IMR-90 (cell line): ENCODE measurements at regions not wholly inside any gene's neighbourhood (a gene's known extent, or its start where the extent isn't known, plus 50 kb on each side); places are given as distances from the start of the nearest gene placed in this dataset.

ENCODE experiments used
- ATAC-seq: fragments of 200-7000 bp; cut with Tn5 transposase; 2 replicates; pipeline ENCODE4 v1.9.1; 2020; ENCODE audit warnings: low read depth, mild to moderate bottlenecking, moderate library complexity
- BruUV-seq: library from RNA; stranded (reverse); fragments of 400-500 nt; replicated peaks from 2 replicates; lab custom pipeline; 2021; lab: Mats Ljungman, UMichigan
- CTCF ChIA-PET: fragments of 300-600 bp; formaldehyde crosslinking; extraction: SDS; loops from one replicate; lab custom pipeline; 2021; ENCODE audit warnings: antibody characterized with exemption; lab: Yijun Ruan, JAX
- POLR2A ChIA-PET: fragments of 300-600 bp; sonication (Branson Sonifier 250); formaldehyde crosslinking; loops from one replicate; lab custom pipeline; 2022; ENCODE audit warnings: antibody characterized with exemption; ENCODE audit not compliant: unreplicated experiment; lab: Charles Lee
- DNase-seq: peaks from one replicate; pipeline ENCODE4 v3.0.0; 2013
- H2AFZ ChIP-seq: replicated peaks from 2 replicates; pipeline ENCODE3; 2013; ENCODE audit warnings: low read length, mild to moderate bottlenecking; ENCODE audit not compliant: poor library complexity
- H2AK5ac ChIP-seq: 2 replicates; pipeline ENCODE4 v1.6.1; 2013; ENCODE audit warnings: low read depth, low read length, inconsistent platforms
- H2AK9ac ChIP-seq: replicated peaks from 2 replicates; pipeline ENCODE3; 2013; ENCODE audit warnings: mild to moderate bottlenecking, low read depth, low read length, moderate library complexity; ENCODE audit not compliant: poor library complexity
- H2BK120ac ChIP-seq: 2 replicates; pipeline ENCODE4 v1.6.1; 2013; ENCODE audit warnings: low read depth, low read length, inconsistent platforms
- H2BK15ac ChIP-seq: 3 replicates; pipeline ENCODE4 v1.6.1; 2013; ENCODE audit warnings: low read depth, low read length, inconsistent platforms
- H2BK20ac ChIP-seq: 2 replicates; pipeline ENCODE4 v1.6.1; 2013; ENCODE audit warnings: low read depth, mild to moderate bottlenecking, inconsistent platforms, low read length, moderate library complexity
- H2BK5ac ChIP-seq: 2 replicates; pipeline ENCODE4 v1.6.1; 2013; ENCODE audit warnings: mild to moderate bottlenecking, low read depth, low read length, inconsistent platforms; ENCODE audit not compliant: poor library complexity, severe bottlenecking
- H3K14ac ChIP-seq: replicated peaks from 2 replicates; pipeline ENCODE4 v1.6.1; 2013; ENCODE audit warnings: low read depth, low read length, inconsistent platforms
- H3K18ac ChIP-seq: 2 replicates; pipeline ENCODE4 v1.6.1; 2013; ENCODE audit warnings: low read depth, low read length, control low read depth
- H3K23ac ChIP-seq: 2 replicates; pipeline ENCODE4 v1.6.1; 2013; ENCODE audit warnings: low read depth, low read length, inconsistent platforms
- H3K27ac ChIP-seq: 2 replicates; pipeline ENCODE4 v1.5.1; 2013; ENCODE audit warnings: mild to moderate bottlenecking, control low read depth, low read length; ENCODE audit not compliant: insufficient read depth
- H3K27me3 ChIP-seq: 2 replicates; pipeline ENCODE4 v1.6.1; 2013; ENCODE audit warnings: low read length; ENCODE audit not compliant: control insufficient read depth, insufficient read depth
- H3K36me3 ChIP-seq: 2 replicates; pipeline ENCODE4 v1.6.1; 2013; ENCODE audit warnings: low read length, mixed read lengths; ENCODE audit not compliant: control insufficient read depth, insufficient read depth
- H3K4ac ChIP-seq: 2 replicates; pipeline ENCODE4 v1.6.1; 2013; ENCODE audit warnings: low read depth, low read length, inconsistent platforms
- H3K4me1 ChIP-seq: 2 replicates; pipeline ENCODE4 v1.6.1; 2013; ENCODE audit warnings: low read length, mixed read lengths; ENCODE audit not compliant: control insufficient read depth, insufficient read depth
- H3K4me2 ChIP-seq: 2 replicates; pipeline ENCODE4 v1.6.1; 2013; ENCODE audit warnings: low read depth, mild to moderate bottlenecking, control low read depth, low read length, moderate library complexity
- H3K4me3 ChIP-seq: 2 replicates; pipeline ENCODE4 v1.5.1; 2013; ENCODE audit warnings: low read depth, mild to moderate bottlenecking, control low read depth, low read length, moderate library complexity; ENCODE audit not compliant: insufficient read depth
- H3K56ac ChIP-seq: 2 replicates; pipeline ENCODE4 v1.6.1; 2013; ENCODE audit warnings: low read length, inconsistent platforms; ENCODE audit not compliant: insufficient read depth; ENCODE audit errors: extremely low read depth
- H3K79me1 ChIP-seq, 2 experiments: 2 replicates each; pipeline ENCODE4 v1.6.1; 2013; ENCODE audit warnings: low read length in 2 of 2, inconsistent platforms in 1 of 2, low read depth in 1 of 2
- H3K9ac ChIP-seq: 2 replicates; pipeline ENCODE4 v1.6.1; 2013; ENCODE audit warnings: low read depth, low read length, control low read depth
- H3K9me1 ChIP-seq: 2 replicates; pipeline ENCODE4 v1.6.1; 2013; ENCODE audit warnings: low read length, inconsistent platforms; ENCODE audit not compliant: insufficient read depth
- H3K9me3 ChIP-seq: 2 replicates; pipeline ENCODE4 v1.6.1; 2013; ENCODE audit warnings: low read length; ENCODE audit not compliant: control insufficient read depth, insufficient read depth
- H4K20me1 ChIP-seq: 2 replicates; pipeline ENCODE4 v1.6.1; 2013; ENCODE audit warnings: low read length, inconsistent platforms; ENCODE audit not compliant: insufficient read depth
- H4K5ac ChIP-seq: 2 replicates; pipeline ENCODE4 v1.6.1; 2013; ENCODE audit warnings: mild to moderate bottlenecking, low read depth, low read length, control low read depth
- H4K8ac ChIP-seq, 2 experiments: 2 replicates each; pipeline ENCODE4 v1.6.1; 2013; ENCODE audit warnings: low read depth in 2 of 2, low read length in 2 of 2, control low read depth in 1 of 2, inconsistent platforms in 1 of 2
- H4K91ac ChIP-seq: 2 replicates; pipeline ENCODE4 v1.6.1; 2013; ENCODE audit warnings: low read depth, low read length, inconsistent platforms; ENCODE audit not compliant: insufficient read depth
- BHLHE40 ChIP-seq: fragments of 150-350 bp; IDR thresholded peaks from 2 replicates; pipeline ENCODE4 v1.6.1; 2016; ENCODE audit warnings: mild to moderate bottlenecking, low read depth, low read length
- CEBPB ChIP-seq: IDR thresholded peaks from 2 replicates; pipeline ENCODE4 v1.6.1; 2012; ENCODE audit warnings: low read depth, low read length, improper control_type of control experiment
- FOS ChIP-seq: fragments of 150-350 bp; IDR thresholded peaks from 2 replicates; pipeline ENCODE4 v1.6.1; 2016; ENCODE audit warnings: low read depth, low read length
- MAZ ChIP-seq: IDR thresholded peaks from 2 replicates; pipeline ENCODE4 v1.6.1; 2012; ENCODE audit warnings: low read depth, mild to moderate bottlenecking, low read length, improper control_type of control experiment, moderate library complexity, borderline replicate concordance
- RAD21 ChIP-seq: IDR thresholded peaks from 2 replicates; pipeline ENCODE4 v1.6.1; 2012; ENCODE audit warnings: low read length, improper control_type of control experiment
- RFX5 ChIP-seq: IDR thresholded peaks from 2 replicates; pipeline ENCODE4 v1.8.0; 2012; ENCODE audit warnings: low read depth, mild to moderate bottlenecking, low read length, moderate library complexity
- USF2 ChIP-seq: fragments of 150-350 bp; IDR thresholded peaks from 2 replicates; pipeline ENCODE4 v1.6.1; 2017; ENCODE audit warnings: mild to moderate bottlenecking, antibody characterized with exemption, low read length, low read depth
- WGBS, 2 experiments: methylation state at CpG; one replicate each; pipeline versions ENCODE4 v1.1.5 to v1.1.7; 2013; ENCODE audit warnings: missing lambda C conversion rate in 2 of 2; ENCODE audit not compliant: insufficient read length in 1 of 2; ENCODE audit errors: extremely low coverage in 2 of 2; 5-methylcytosine and 5-hydroxymethylcytosine counted together
- dilution Hi-C: fragments of 300-500 bp; cut with HindIII; formaldehyde crosslinking; loops from one replicate; pipeline ENCODE4 v1.14.3; 2018; ENCODE audit warnings: low sequenced_read_pairs; ENCODE audit not compliant: unreplicated experiment
- in situ Hi-C: fragments of 300-500 bp; cut with MboI; formaldehyde crosslinking; loops from 3 replicates; pipeline ENCODE4 v1.14.3; 2019; ENCODE audit warnings: low sequenced_read_pairs, inconsistent platforms, mixed read lengths
- intact Hi-C: fragments of 100-400 bp; cut with micrococcal nuclease; formaldehyde crosslinking; loops from 2 replicates; pipeline ENCODE4 v1.10.0; 2022

- H4K8ac ChIP-seq, result peak overlapping the region in 1 of 2 experiments; percentile 68; a peak in 1 of 4 replicates
- H3K56ac ChIP-seq, result peak overlapping the region; percentile 75; the same call in 1 of the 2 replicates
- H3K4me1 ChIP-seq, result peaks cover 7% of the 10 kb centered on the region
- H2BK120ac ChIP-seq, result peak overlapping the region; percentile 95
- H3K36me3 ChIP-seq, result no peaks in the 10 kb centered on the region
- no peaks in the 10 kb centered on the region for H3K27me3 ChIP-seq
- peak overlapping the region; percentile 98 for H2BK5ac ChIP-seq
- H3K4me2 ChIP-seq, result peak overlapping the region; percentile 92; the same call in 1 of the 2 replicates
- H3K18ac ChIP-seq, result peak overlapping the region; percentile 31; the same call in 1 of the 2 replicates
- H3K9ac ChIP-seq, result peak overlapping the region; percentile 25; the same call in 1 of the 2 replicates
- H3K9me1 ChIP-seq, result peaks cover 3% of the 10 kb centered on the region; the same call in 1 of the 2 replicates
- no peak overlapping the region for H2BK15ac ChIP-seq
- H4K20me1 ChIP-seq, result no peaks in the 10 kb centered on the region
- peak overlapping the region; percentile 64; the same call in 1 of the 2 replicates for H3K23ac ChIP-seq
- POLR2A ChIA-PET, result no interaction called here
- H3K79me1 ChIP-seq, result peaks cover 0 to 7% of the 10 kb centered on the region in 2 experiments; a peak in 2 of 4 replicates
- peak; percentile 93 for ATAC-seq
- peak overlapping the region; percentile 37; the same call in 1 of the 2 replicates for H3K4me3 ChIP-seq
- peak; percentile 95 for DNase-seq
- intact Hi-C loops, result loop anchor here (1.0 to 5.0 kb wide), 2 partner anchors 47 to 66 kb away; no protein-coding TSS in a partner anchor
- no TSS peak for BruUV-seq
- no peak overlapping the region; the same call in 1 of the 2 replicates for H3K4ac ChIP-seq
- no CpG with 5 or more reads among the region's 3 CpGs for WGBS, 2 experiments
- peak overlapping the region; percentile 27; the same call in 1 of the 2 replicates for H4K91ac ChIP-seq
- TF ChIP-seq RFX5 (no peak), RAD21 (0 out of 2 replicates have a peak, but pooled peaks have one; percentile 10), BHLHE40 (peak; percentile 35; the same call in 1 of the 2 replicates), USF2 (no peak), FOS (peak; percentile 80), CEBPB (peak; percentile 13; the same call in 1 of the 2 replicates), MAZ (no peak)
- no peak overlapping the region for H2AFZ ChIP-seq
- CTCF ChIA-PET, result interaction anchor here (0.6 to 1.2 kb wide), 3 partner anchors 10 to 945 kb away, joined by 3 to 7 read pairs (median 3); no protein-coding TSS in a partner anchor
- no peaks in the 10 kb centered on the region for H3K9me3 ChIP-seq
- no peak overlapping the region for H4K5ac ChIP-seq
- H3K27ac ChIP-seq, result 0 out of 2 replicates have a peak overlapping the region, but pooled peaks have one; percentile 34
- H2AK9ac ChIP-seq, result no peak overlapping the region
- H2BK20ac ChIP-seq, result peak overlapping the region; percentile 48; the same call in 1 of the 2 replicates
- H3K14ac ChIP-seq, result peak overlapping the region; percentile 39; the same call in 1 of the 2 replicates
- H2AK5ac ChIP-seq, result no peak overlapping the region
- in situ Hi-C loops, result no loop called here
- dilution Hi-C loops, result no loop called here
Observed at GRCh38 chr1:93804412-93804811, 74.6 kb downstream of the DNTTIP2 start.
